SH-SY5Y (cell line): ENCODE measurements at regions not wholly inside any gene's neighbourhood (a gene's known extent, or its start where the extent isn't known, plus 50 kb on each side); places are given as distances from the start of the nearest gene placed in this dataset.

Source experiments
- GATA2 ChIP-seq: IDR thresholded peaks from 2 replicates; pipeline ENCODE4 v1.6.1; 2011; ENCODE audit warnings: mild to moderate bottlenecking, low read depth, low read length
- GATA3 ChIP-seq: IDR thresholded peaks from 2 replicates; pipeline ENCODE4 v1.6.1; 2011; ENCODE audit warnings: low read depth, mild to moderate bottlenecking, low read length, moderate library complexity

- TF ChIP-seq GATA2 (no peak), GATA3 (no peak)
These were observed 210.8 kb upstream of the FUT9 start for GRCh38 chr6:95804847-95805541.

GRCh38 chr6:95805699-95806098 is 210.1 kb upstream of the FUT9 start:
- no peak for TF ChIP-seq GATA3
- no peak for TF ChIP-seq GATA2

GRCh38 chr6:95815389-95816056 is 200.3 kb upstream of the FUT9 start:
- TF ChIP-seq GATA2 (no peak), GATA3 (no peak)

- no peak for TF ChIP-seq GATA2
- TF ChIP-seq GATA3: no peak
These were observed 196.3 kb upstream of the FUT9 start for GRCh38 chr6:95819461-95819860.

- TF ChIP-seq GATA2: no peak
- no peak for TF ChIP-seq GATA3
These were observed 195.8 kb upstream of the FUT9 start for GRCh38 chr6:95819939-95820338.

GRCh38 chr6:95830859-95831557 is 184.8 kb upstream of the FUT9 start:
- no peak for TF ChIP-seq GATA3
- TF ChIP-seq GATA2: no peak

GRCh38 chr6:95837890-95838289 is 177.9 kb upstream of the FUT9 start:
- TF ChIP-seq GATA3 (no peak), GATA2 (no peak)

- TF ChIP-seq GATA3: no peak
These were observed 174.2 kb upstream of the FUT9 start for GRCh38 chr6:95841560-95841959.

GRCh38 chr6:95846652-95847051 is 169.1 kb upstream of the FUT9 start:
- no peak for TF ChIP-seq GATA3
- TF ChIP-seq GATA2: no peak

- no peak for TF ChIP-seq GATA2
- TF ChIP-seq GATA3: no peak
These were observed 168.7 kb upstream of the FUT9 start for GRCh38 chr6:95847061-95847460.

GRCh38 chr6:95848717-95849116 is 167.1 kb upstream of the FUT9 start:
- no peak for TF ChIP-seq GATA2
- no peak for TF ChIP-seq GATA3

- no peak for TF ChIP-seq GATA3
- TF ChIP-seq GATA2: no peak
These were observed 158.9 kb upstream of the FUT9 start for GRCh38 chr6:95856876-95857364.

GRCh38 chr6:95865857-95866256 is 149.9 kb upstream of the FUT9 start:
- no peak for TF ChIP-seq GATA2
- no peak for TF ChIP-seq GATA3

- no peak for TF ChIP-seq GATA3
- no peak for TF ChIP-seq GATA2
These were observed 149.0 kb upstream of the FUT9 start for GRCh38 chr6:95866732-95867131.

GRCh38 chr6:95867205-95867604 is 148.6 kb upstream of the FUT9 start:
- TF ChIP-seq GATA2: no peak
- no peak for TF ChIP-seq GATA3
